Loucy (cell line): ENCODE measurements at regions not wholly inside any gene's neighbourhood (a gene's known extent, or its start where the extent isn't known, plus 50 kb on each side); places are given as distances from the start of the nearest gene placed in this dataset.

ENCODE experiments used
- H2AFZ ChIP-seq: fragments of 200-600 bp; sonication (generic); 2 replicates; pipeline ENCODE4 v1.6.0; 2016; ENCODE audit warnings: antibody characterized with exemption, mild to moderate bottlenecking, low read length, moderate library complexity
- H3F3A ChIP-seq: fragments of 200-600 bp; 2 replicates; pipeline ENCODE4 v1.6.0; 2016; ENCODE audit warnings: antibody characterized with exemption, low read depth, mild to moderate bottlenecking
- H3K27me3 ChIP-seq: fragments of 200-600 bp; sonication (generic); 2 replicates; pipeline ENCODE4 v1.6.1; 2014; ENCODE audit warnings: low read length, mild to moderate bottlenecking; ENCODE audit not compliant: insufficient read depth, poor library complexity, severe bottlenecking
- H3K36me3 ChIP-seq: fragments of 200-600 bp; sonication (generic); 2 replicates; pipeline ENCODE4 v1.6.1; 2016; ENCODE audit warnings: low read length; ENCODE audit not compliant: insufficient read depth
- H3K4me1 ChIP-seq: fragments of 200-600 bp; sonication (generic); 2 replicates; pipeline ENCODE4 v1.5.1; 2014; ENCODE audit warnings: low read length, mild to moderate bottlenecking; ENCODE audit not compliant: insufficient read depth, poor library complexity, severe bottlenecking
- H3K4me2 ChIP-seq: fragments of 200-600 bp; sonication (generic); 2 replicates; pipeline ENCODE4 v1.6.0; 2014; ENCODE audit warnings: antibody characterized with exemption, low read length, low read depth, mild to moderate bottlenecking; ENCODE audit not compliant: poor library complexity, severe bottlenecking
- H3K4me3 ChIP-seq: fragments of 200-600 bp; sonication (generic); 2 replicates; pipeline ENCODE4 v1.5.1; 2014; ENCODE audit warnings: low read length, mild to moderate bottlenecking, mixed read lengths; ENCODE audit not compliant: poor library complexity, severe bottlenecking
- H3K79me2 ChIP-seq: fragments of 200-600 bp; sonication (generic); 2 replicates; pipeline ENCODE4 v1.6.1; 2014; ENCODE audit warnings: low read length; ENCODE audit not compliant: insufficient read depth
- H3K9ac ChIP-seq: fragments of 200-600 bp; sonication (generic); 2 replicates; pipeline ENCODE4 v1.6.0; 2014; ENCODE audit warnings: mild to moderate bottlenecking, low read depth, low read length, moderate library complexity; ENCODE audit not compliant: poor library complexity, severe bottlenecking
- H3K9me2 ChIP-seq: fragments of 200-600 bp; sonication (generic); replicated peaks from 2 replicates; pipeline ENCODE4 v1.6.1; 2016; ENCODE audit warnings: low read depth, low read length, mixed read lengths
- H3K9me3 ChIP-seq: fragments of 200-600 bp; sonication (generic); 2 replicates; pipeline ENCODE4 v1.6.1; 2014; ENCODE audit warnings: mild to moderate bottlenecking, antibody characterized with exemption, low read length, low read depth; ENCODE audit not compliant: insufficient read depth
- H4K20me1 ChIP-seq: fragments of 200-600 bp; sonication (generic); 2 replicates; pipeline ENCODE4 v1.6.0; 2014; ENCODE audit warnings: antibody characterized with exemption, low read length, mild to moderate bottlenecking; ENCODE audit not compliant: insufficient read depth, poor library complexity, severe bottlenecking
- CTCF ChIP-seq: fragments of 200-600 bp; sonication (generic); conservative IDR thresholded peaks from 2 replicates; pipeline ENCODE4 v1.5.1; 2014; ENCODE audit warnings: mild to moderate bottlenecking, antibody characterized with exemption, low read length
- EZH2phosphoT487 ChIP-seq: fragments of 200-600 bp; IDR thresholded peaks from 2 replicates; pipeline ENCODE4 v1.6.1; 2018; ENCODE audit warnings: antibody characterized with exemption, mild to moderate bottlenecking, moderate library complexity, borderline replicate concordance

- Histone ChIP-seq H3K4me1 (no peaks in the 10 kb centered on the region), H3K36me3 (no peaks in the 10 kb centered on the region), H3K27me3 (no peaks in the 10 kb centered on the region), H4K20me1 (no peaks in the 10 kb centered on the region), H3K4me2 (no peak overlapping the region), H3K9ac (no peak overlapping the region), H3K9me3 (no peaks in the 10 kb centered on the region; the same call in 1 of the 2 replicates), H3K4me3 (no peak overlapping the region), H3F3A (no peaks in the 10 kb centered on the region), H2AFZ (no peak overlapping the region), H3K79me2 (no peaks in the 10 kb centered on the region), H3K9me2 (no peaks in the 10 kb centered on the region)
- TF ChIP-seq CTCF (no peak), EZH2phosphoT487 (no peak)
These were observed 522.2 kb upstream of the NEGR1 start for GRCh38 chr1:72804541-72804940.

- Histone ChIP-seq H2AFZ (no peak overlapping the region), H4K20me1 (no peaks in the 10 kb centered on the region), H3K4me3 (no peak overlapping the region), H3K9ac (no peak overlapping the region), H3K4me2 (no peak overlapping the region), H3K4me1 (no peaks in the 10 kb centered on the region), H3K36me3 (no peaks in the 10 kb centered on the region), H3K79me2 (no peaks in the 10 kb centered on the region), H3K9me2 (no peaks in the 10 kb centered on the region), H3K27me3 (no peaks in the 10 kb centered on the region), H3F3A (no peaks in the 10 kb centered on the region), H3K9me3 (no peaks in the 10 kb centered on the region)
- TF ChIP-seq CTCF (no peak), EZH2phosphoT487 (no peak)
These were observed 498.7 kb upstream of the NEGR1 start for GRCh38 chr1:72781038-72781437.

GRCh38 chr1:72780212-72780611, 497.9 kb upstream of the NEGR1 start:
- Histone ChIP-seq H3K27me3 (no peaks in the 10 kb centered on the region), H3K36me3 (no peaks in the 10 kb centered on the region), H3K9me2 (no peaks in the 10 kb centered on the region), H3K79me2 (no peaks in the 10 kb centered on the region), H3K4me3 (no peak overlapping the region), H3K4me1 (no peaks in the 10 kb centered on the region), H3F3A (no peaks in the 10 kb centered on the region), H3K9ac (no peak overlapping the region), H3K4me2 (no peak overlapping the region), H2AFZ (no peak overlapping the region), H3K9me3 (no peaks in the 10 kb centered on the region), H4K20me1 (no peaks in the 10 kb centered on the region)
- TF ChIP-seq CTCF, result no peak
- no peak for TF ChIP-seq EZH2phosphoT487
